Brain pericyte (primary cell): ENCODE measurements at regions not wholly inside any gene's neighbourhood (a gene's known extent, or its start where the extent isn't known, plus 50 kb on each side); places are given as distances from the start of the nearest gene placed in this dataset.
A peak's percentile ranks its signal among the peaks of the same experiment; 100 is the strongest.

Source experiments
- DNase-seq: peaks from one replicate; pipeline ENCODE4 v3.0.0-alpha.2; 2012; ENCODE audit warnings: low read depth, low spot score

DNA sequence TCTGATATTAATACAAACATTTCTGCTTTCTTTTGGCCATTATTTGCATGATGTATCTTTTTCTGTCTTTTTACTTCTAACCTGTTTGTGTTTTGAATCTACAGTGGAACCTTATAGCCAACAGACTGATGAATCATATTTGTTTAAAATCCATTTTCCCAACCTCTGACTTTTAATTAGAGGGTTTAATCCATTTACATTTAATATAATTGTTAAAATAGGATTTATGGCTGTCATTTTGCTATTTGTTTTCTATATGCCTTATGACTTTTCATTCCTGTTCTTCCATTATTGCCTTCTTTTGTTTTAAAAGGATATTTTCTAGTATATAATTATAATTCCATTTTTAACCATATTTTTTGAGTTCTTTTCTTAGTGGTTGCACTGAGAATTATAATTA lies 286.1 kb downstream of the ZNF621 start:
- no peak for DNase-seq

DNA sequence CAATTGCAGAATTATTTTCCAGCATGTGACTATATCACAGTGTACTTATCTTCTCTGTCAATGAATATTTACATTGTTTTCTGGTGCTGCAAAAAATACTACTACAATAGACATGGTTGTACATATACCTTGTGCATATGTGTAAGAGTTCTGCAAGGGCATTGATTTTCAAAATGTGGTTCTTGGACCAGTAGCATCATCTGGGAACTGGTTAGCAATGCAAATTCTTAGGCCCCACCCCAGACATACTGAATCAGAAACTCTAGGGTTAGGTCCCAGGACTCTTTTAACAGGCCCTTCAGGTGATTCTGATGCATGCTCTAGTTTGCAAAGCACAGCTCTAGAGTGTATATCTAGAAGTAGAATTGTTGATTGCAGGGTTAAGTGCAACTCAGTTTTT lies 292.3 kb downstream of the ZNF621 start:
- no peak for DNase-seq

- DNase-seq = no peak
Measured at GRCh38 chr3:40821315-40821714, 296.6 kb downstream of the ZNF621 start.

GRCh38 chr3:40827226-40827625 lies 302.5 kb downstream of the ZNF621 start:
- DNase-seq = no peak

- DNase-seq = no peak
Measured at GRCh38 chr3:40827942-40828688, 303.4 kb downstream of the ZNF621 start.

DNA sequence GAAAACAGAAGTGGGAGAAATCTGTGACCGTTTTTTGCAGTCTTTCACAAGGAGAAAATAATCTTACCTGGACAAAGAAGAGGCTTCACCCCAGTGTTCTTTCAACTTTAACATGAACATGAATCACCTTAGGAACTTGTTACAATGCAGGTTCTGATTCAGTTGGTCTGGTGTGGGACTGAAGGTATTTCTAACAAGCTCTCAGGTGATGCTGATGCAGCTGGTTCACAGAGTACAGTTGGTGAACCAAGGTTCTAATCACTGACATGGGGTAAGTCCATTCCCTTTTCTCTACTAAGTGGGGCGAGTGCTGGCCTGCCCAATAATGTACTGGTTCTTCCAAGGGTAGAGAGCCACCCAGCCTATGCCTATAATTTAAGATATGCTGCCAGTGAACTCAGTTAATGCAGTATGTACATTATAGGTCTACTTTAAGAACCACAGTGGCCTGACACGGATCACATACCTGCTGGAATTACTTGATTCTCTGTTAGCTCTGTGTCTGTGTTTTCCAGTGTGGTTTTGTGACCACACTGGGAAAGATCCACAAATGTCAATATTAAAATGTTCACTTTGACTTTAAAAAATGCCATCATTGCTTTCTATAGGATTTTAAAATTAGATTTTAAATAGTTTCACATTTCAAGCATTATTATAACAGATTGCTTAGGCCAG lies 304.1 kb downstream of the ZNF621 start:
- no peak for DNase-seq

DNA sequence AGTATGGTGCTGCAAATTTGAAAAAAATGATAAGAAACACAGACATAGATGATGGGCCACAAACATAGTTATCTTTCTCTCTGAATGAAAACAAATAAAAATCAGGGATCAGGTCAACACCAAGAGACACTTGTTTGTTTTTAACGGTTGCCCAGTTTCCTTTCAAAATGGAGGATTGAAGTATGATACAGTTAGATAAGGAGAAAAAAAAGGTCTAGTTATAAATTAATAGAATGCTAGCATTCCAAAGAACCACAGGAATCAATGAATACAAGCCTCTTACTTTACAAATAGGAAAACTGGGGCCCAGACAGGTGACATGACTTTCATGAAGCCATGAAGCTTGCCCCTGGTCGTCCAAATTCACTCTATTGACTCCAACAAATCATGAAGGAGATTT lies 305.1 kb downstream of the ZNF621 start:
- DNase-seq = no peak

GRCh38 chr3:40837300-40837699 lies 312.5 kb downstream of the ZNF621 start:
- no peak for DNase-seq

DNA sequence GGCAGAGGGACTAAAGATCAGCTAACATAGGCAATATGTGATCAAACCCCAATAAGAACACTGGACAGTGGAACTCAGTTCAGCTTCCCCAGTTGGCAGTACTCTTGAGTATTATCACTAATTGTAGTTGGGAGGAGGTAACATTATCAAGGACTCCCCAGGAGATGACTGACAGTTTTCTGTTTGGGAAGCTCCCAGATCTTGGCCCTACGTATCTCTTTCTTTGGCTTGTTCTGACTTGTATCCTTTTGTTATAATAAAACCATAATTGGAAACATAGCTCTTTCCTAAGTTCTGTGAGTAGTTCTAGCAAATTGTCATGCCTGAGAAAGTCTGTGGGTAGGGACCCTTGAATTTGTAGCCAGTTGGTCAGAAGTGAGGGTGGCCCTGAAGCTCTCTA lies 316.4 kb downstream of the ZNF621 start:
- no peak for DNase-seq

- DNase-seq = no peak
Measured at GRCh38 chr3:40841570-40842109, 316.9 kb downstream of the ZNF621 start.

DNA sequence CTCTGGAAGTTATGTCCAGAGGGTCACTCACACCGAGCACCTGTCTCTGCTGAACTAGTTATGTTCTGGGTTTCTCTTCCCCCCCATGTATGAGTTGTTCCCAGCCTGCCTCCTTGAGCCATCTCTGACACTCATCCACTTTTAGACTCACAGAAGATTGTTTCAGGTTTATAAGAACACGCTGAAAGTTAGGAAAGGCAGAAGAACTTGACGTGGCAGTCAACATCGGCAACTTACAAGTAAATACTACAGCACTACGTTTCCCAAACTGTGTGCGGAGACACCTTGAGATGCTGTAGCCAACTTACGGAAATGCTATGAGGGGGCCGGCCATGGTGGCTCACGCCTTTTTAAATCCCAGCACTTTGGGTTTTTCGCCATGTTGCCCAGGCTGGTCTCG lies 318.0 kb downstream of the ZNF621 start:
- DNase-seq = no peak

- DNase-seq = no peak
Measured at GRCh38 chr3:40843208-40843624, 318.5 kb downstream of the ZNF621 start.

- no peak for DNase-seq
Measured at GRCh38 chr3:40843851-40844548, 319.2 kb downstream of the ZNF621 start.

DNA sequence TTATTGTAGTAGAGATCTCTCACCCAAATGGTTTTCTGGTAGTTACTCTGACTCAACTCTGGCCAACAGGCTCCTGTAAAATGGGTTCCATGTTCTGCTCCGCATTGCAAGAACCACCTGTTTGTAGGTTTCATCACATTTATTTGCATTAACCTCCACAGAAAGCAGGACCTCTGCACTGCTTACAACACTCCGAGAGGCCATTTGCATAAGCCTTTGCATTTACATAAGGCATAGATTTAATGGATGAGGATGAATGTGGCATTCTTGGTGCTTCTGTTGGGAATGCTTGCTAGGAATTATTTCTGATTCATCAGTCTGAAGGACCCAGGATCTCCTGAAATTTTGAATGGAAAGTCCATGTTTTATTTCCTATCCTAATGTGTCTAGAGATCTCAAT lies 320.1 kb downstream of the ZNF621 start:
- no peak for DNase-seq

DNA sequence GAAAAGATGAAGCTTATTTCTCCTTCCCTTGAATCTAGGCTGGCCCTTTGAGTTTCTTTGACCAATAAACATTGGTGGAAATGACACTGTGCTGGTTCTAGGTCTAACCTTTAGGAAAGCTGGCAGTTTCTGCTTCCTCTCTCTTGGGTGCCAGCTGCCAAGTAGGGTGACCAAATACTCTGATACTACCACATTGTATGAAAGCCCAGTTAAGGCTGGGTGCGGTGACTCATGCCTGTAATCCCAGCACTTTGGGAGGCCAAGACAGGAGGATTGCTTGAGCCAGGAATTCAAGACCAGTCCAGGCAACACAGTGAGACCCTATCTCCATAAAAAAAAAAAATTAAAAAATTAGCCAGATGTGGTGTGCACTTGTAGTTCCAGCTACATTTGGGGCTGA lies 320.7 kb downstream of the ZNF621 start:
- DNase-seq = no peak

DNA sequence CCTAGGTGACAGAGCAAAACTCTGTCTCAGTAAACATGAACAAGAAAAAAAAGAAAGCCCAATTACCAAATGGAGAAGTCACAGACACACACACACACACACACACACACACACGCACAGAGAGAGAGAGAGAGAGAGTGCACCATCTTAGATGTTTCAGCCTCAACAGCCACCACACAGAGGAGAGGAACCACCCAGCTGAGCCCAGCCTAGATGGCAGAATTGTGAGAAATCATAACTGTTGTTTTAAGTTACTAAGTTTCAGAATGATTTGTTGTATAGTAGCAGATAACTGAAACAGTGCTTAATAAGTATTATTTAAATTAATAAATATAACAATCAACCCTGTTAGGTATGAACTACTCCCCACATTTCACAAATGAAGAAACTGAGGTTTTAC lies 321.2 kb downstream of the ZNF621 start:
- no peak for DNase-seq

DNA sequence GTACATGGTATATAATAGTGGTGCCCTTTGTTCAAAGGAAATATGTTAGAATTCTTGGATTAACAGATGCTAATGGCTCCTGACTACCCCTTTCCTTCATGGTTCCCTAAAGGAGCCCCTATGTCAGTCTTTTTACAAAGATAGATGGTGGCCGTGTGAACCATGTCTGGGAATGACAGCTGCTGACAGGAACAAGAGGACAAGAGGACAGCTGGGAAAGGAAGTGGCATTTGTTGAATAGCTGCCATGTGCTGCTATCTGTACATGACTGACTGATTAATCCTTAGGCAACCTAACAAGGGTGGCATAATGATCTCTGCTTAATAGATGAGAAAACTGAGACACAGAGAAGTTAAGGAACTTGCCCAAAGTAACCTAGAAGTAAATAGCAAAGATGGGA lies 321.7 kb downstream of the ZNF621 start:
- DNase-seq = no peak

DNA sequence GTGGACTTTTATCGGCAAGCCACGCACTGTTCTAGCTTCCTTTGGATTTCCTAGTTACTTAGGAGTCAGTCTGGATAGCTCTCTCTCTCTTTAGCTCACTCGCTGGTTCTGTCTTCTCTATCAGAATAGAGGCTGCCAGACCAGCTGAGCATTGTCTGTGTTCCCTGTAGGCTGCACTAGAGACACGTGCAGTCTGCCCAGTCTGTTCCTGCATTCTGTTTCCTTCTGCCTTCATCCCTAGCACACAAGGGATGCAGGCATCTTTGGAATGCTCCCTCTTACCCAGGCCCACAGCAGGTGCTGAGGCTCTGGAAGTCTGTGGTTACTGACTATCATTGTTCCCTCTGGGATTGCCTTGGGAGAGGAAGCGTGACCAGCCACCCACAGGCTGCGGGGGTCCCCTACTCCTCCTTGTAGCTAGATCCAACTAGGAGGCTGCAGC lies 322.8 kb downstream of the ZNF621 start:
- DNase-seq = peak; percentile 42

GRCh38 chr3:40848421-40848820 lies 323.7 kb downstream of the ZNF621 start:
- no peak for DNase-seq

- DNase-seq = no peak
Measured at GRCh38 chr3:40850861-40851260, 326.1 kb downstream of the ZNF621 start.

DNA sequence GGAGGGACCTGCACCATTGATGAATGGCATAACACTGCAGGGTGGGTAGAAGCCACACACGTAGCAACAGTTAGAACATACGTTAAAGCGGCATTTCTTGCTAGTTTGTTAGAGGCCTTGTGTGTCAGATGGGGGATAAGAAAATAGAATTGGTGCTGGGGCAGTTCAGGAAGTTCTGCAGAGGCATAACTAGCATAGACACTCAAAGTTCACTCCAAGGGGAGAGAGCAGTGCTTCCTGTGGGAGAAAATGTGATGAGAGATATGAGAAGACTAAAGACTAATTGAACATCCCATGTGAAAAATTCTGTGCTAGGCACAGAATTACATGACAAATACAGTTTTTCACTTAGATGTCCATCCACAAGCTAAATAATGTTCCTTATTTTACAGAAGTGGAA lies 327.1 kb downstream of the ZNF621 start:
- no peak for DNase-seq

GRCh38 chr3:40852712-40853111 lies 328.0 kb downstream of the ZNF621 start:
- DNase-seq = no peak
